Stimulated activated effector memory CD8-positive, alpha-beta T cell treated with anti-CD3 and anti-CD28 coated beads, Interleukin-12 subunit alpha, Interleukin-12 subunit beta, amount 100 ng/mL, for 72 hours (primary cell): ENCODE measurements at regions not wholly inside any gene's neighbourhood (a gene's known extent, or its start where the extent isn't known, plus 50 kb on each side); places are given as distances from the start of the nearest gene placed in this dataset.
"Not testable (repeated sequence)": the region's sequence is repeated elsewhere in the genome, so short reads cannot be mapped to it uniquely, and the experiment has no call there.

Experiments used
- ATAC-seq: fragments of 150-1000 bp; cut with Tn5 transposase; 2 replicates; pipeline ENCODE4 v1.10.0; 2021
- DNase-seq, 2 donors: peaks; one replicate each; pipeline ENCODE4 v3.0.0; 2021 to 2022; ENCODE audit warnings: low spot score in 2 of 2
- H3K27ac Mint-ChIP-seq: one replicate; pipeline ENCODE4 v1.8.0; 2022; ENCODE audit warnings: mild to moderate bottlenecking, mixed read lengths
- H3K36me3 Mint-ChIP-seq: one replicate; pipeline ENCODE4 v1.8.0; 2022; ENCODE audit warnings: mild to moderate bottlenecking, mixed read lengths
- H3K4me1 Mint-ChIP-seq: one replicate; pipeline ENCODE4 v1.8.0; 2022; ENCODE audit warnings: mixed read lengths
- H3K4me3 Mint-ChIP-seq: one replicate; pipeline ENCODE4 v1.8.0; 2022; ENCODE audit warnings: mild to moderate bottlenecking, mixed read lengths
- H3K9me3 Mint-ChIP-seq: one replicate; pipeline ENCODE4 v1.8.0; 2022; ENCODE audit warnings: mixed read lengths

DNA sequence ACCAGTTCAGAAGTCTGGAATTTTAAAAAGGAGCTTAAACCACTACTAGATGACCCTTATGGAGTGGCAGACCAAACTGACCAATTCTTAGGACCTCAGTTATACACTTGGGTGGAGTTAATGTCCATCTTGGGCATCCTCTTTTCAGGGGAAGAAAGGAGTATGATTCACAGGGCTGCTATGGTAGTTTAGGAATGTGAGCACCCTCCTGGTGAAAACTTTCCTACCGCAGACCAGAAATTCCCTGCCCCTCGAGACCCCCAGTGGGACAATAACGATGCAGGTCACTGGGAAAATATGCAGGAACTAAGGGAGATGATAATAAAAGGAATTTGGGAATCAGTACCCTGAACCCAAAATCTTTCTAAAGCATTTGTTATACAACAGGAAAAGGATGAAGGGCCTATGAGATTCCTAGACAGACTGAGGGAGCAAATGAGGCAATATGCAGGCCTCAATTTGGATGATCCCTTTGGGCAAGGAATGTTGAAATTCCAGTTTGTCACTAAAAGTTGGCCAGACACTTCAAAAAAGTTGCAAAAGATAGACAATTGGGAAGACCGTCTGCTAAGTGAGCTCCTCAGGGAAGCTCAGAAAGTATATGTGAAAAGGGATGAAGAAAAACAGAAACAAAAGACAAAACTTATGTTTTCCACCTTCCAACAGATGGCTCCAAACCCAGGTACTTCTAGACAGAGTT, 52.4 kb upstream of the ANKRD10 start:
- not testable (repeated sequence) for H3K4me3 Mint-ChIP-seq
- H3K4me1 Mint-ChIP-seq: peaks cover 19% of the 10 kb centered on the region
- H3K27ac Mint-ChIP-seq: peak overlapping the region; percentile 46

DNA sequence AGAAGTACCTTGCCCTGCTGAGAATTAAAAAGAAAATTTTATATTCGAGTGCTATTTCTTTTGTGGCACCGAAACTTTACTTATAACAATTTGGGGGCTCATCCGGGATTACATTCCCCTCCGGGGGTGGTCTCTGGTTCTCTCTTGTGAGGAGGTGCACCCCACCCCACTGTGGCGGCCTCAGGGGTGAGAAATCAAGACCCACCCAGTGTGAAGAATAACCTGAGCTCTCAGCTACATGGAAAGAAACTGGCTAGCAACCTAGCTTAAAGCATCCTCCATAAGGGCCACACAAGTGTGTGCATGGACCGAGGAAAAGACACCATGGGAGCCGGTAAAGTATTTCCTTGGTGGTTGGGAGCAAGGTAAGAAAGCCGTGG, 50.9 kb upstream of the ANKRD10 start:
- Mint-ChIP-seq H3K36me3 (peaks cover 7% of the 10 kb centered on the region), H3K4me3 (no peak overlapping the region), H3K4me1 (peaks cover 19% of the 10 kb centered on the region), H3K27ac (peak overlapping the region; percentile 1), H3K9me3 (peaks cover 3% of the 10 kb centered on the region)
- peak in 1 of 2 donors; percentile 54 for DNase-seq
- ATAC-seq: no peak

More for the DNA sequence above, 52.4 kb upstream of the ANKRD10 start:
- not testable (repeated sequence) for H3K36me3 Mint-ChIP-seq, DNase-seq, ATAC-seq, H3K9me3 Mint-ChIP-seq

DNA sequence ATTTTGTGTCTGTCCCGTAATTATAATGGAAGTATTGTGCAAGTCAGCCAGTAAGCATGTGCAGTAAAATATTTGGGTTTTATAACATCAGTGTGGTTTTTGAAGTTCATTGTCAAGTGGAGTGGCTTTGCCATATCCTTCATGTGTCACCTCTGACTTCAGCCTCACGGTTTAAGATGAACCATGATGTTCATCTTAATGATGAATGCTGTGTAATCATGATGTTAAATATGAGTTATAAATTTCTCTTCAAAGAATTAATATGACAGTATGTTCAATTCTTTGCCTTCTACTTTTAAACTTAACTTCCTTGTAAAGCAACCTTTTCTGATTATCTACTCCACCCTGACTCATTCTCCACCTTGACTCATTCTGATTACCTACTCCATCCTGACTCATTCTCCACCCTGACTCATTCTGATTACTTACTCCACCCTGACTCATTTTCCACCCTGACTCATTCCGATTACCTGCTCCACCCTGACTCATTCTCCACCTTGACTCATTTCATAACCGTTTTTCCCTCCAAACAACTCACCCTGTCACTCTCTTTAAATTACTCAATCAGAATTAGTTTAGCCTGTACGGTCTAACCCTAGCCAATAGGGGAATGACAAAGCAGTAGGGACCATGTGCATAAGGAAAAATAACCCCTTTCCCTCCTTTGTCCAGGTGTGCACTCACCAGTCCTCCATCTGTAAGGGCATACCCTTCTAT, 50.3 kb upstream of the ANKRD10 start:
- Mint-ChIP-seq H3K4me3 (no peak overlapping the region), H3K4me1 (peaks cover 19% of the 10 kb centered on the region), H3K27ac (peak overlapping the region; percentile 1), H3K36me3 (peaks cover 7% of the 10 kb centered on the region), H3K9me3 (peaks cover 3% of the 10 kb centered on the region)
- DNase-seq (peak in 1 of 2 donors; percentile 69), ATAC-seq (peak; percentile 97)
